NOMO-1 treated with dmso at 0.1 percent for 144 hours (cell line): ENCODE measurements at regions not wholly inside any gene's neighbourhood (a gene's known extent, or its start where the extent isn't known, plus 50 kb on each side); places are given as distances from the start of the nearest gene placed in this dataset.

Experiments used
- DNase-seq: peaks from one replicate; lab custom pipeline; 2025; ENCODE audit not compliant: unreplicated experiment; lab: John Stamatoyannopoulos, UW

DNA sequence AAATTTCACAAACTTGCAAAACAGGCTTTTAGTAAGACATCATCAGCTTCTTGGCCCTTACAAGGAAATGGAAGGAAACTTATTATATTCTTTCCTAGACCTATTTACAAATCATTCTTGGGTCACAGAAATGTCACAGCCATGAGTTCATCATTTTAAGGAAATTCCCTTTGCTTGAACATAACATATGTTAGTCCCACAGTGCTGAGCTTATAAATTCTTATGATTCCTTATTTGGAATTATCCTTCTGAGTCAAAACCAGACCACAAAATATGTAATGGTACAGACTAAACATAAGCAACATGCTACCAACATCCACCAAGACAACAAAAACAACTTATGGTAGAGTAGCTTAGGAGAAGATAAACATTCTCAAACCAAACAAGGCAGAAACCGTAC, 236.9 kb upstream of the CTSO start:
- DNase-seq = no peak

DNA sequence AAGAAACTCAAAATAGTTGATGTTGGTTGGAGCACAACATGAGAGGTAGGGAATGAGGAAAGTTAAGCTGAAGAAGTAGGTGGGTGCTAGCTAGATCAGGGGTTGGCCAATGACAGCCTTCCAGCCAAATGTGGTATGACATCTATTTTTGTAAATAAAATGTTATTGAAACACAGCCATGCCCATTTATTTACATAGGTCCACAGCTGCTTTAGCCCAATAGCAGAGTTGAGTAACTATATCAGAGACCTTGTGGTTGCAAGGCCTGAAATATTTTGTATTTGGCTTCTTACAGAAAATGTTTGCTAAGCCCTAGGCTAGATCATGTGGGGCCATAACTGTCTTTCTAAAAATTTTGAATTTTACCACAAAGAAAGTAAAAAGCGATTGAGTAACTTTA, 234.9 kb upstream of the CTSO start:
- no peak for DNase-seq

DNA sequence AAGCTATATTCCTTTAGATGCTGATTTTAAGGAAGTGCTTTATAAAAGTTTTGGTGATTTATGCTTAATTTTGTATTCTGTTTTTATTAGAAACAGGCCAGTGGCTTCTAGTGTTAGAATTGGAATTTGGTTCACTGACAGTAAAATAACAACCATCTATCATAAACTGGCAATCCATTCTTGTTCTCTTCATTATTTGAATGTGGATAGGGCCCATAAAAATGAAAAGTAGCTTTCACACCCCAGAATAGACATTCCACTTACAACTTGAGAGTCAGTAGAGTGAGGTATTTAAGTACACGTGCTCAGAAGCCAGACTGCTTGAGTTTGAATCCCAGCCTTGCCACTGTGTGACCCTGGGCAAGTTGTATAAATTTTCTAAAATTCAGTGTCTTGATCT, 232.4 kb upstream of the CTSO start:
- no peak for DNase-seq

DNA sequence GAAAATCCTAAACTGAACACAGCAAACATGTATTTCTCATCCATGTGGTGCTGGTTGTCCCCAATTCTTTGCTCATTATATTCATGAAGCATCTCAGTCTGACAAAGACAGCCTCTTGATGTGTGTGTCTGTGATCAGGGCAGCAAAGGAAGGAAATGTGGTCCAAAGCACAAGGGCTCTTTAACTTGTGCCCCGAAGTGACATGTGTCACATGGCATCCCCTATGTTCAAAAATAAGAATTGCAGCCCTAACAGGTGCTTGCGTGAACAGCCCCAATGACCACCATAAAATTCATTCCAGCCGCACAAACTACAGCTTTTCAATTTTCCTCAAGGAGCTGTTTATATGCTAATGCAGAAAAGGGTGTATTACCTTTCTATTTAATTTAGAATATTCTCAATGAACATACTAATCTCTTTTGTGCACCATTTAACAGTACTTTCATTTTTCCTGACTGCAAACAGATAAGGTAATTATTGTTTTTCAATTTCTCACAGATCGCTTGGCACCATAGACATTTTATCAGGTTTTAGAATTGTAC, 231.9 kb upstream of the CTSO start:
- DNase-seq = no peak

DNA sequence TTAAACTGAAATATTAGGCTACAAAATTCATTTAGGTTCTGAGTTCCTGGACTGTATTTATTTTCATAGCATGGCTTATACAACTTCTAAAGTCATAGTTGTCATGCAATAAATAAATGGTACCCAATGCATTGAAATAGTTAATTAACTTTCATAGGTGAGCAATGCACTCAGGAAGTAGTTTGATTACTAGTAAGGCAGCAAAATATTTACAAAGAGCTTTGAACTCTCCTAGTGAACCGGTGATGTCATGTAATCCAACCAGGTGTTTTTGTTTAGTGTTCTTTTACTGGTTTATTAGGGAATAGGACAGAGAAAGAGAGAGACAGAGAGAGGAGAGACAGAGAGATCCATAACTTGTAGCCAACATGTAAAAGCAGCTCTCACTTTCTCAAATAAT, 228.6 kb upstream of the CTSO start:
- no peak for DNase-seq

DNA sequence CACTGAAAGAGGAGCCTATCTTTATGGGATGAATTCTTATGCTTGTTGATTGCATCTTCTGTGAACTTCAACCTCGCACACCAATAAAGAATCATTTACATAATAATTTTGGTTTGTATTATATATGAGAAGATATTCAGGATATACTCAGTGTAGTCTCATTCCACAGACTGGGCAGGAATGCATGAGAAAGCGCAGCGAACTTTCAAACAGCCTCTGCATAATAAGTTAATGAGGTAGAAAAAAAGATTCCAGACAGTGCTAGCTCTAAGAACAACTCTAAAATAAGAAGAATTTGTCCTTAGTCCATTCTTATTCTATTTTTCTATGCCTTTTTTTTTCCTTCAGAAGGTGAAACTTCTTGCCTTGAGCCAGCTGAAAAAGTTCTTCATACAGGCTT, 224.3 kb upstream of the CTSO start:
- DNase-seq = no peak

DNA sequence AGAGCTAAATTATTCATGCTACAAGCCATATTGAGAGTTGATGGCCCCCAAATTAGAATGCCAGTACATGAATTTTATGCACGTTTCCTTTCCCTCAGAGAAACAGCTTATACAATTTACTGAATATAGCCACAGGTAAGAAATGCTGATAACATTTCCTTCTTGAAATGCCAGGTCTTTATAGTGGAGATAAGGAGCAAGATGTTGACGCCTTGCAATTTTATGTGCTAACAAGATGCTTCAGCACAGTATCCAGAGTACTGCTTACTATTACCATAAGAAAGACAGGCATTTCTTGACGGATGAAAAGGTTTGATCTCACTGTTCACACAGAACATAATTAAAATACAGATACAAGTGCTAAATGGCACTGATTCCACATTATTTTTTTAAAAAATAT, 223.2 kb upstream of the CTSO start:
- no peak for DNase-seq

DNA sequence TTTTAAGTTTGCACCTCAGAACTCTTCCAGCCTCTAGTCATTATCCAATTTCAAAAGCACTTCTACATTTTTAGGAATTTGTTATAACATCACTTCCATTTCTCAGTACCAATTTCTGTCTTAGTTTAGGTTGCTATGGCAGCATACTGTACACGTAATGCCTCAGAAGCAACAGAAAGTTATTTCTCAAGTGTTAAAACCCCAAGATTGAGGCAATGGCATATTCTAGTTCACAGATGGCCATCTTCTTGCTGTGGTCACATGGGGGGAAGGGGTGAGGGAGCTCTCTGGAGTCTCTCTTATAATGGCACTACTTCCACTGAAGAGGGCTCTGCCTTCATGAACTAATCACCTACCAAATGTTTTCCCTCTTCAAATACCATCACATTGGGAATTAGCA, 220.3 kb upstream of the CTSO start:
- no peak for DNase-seq

DNA sequence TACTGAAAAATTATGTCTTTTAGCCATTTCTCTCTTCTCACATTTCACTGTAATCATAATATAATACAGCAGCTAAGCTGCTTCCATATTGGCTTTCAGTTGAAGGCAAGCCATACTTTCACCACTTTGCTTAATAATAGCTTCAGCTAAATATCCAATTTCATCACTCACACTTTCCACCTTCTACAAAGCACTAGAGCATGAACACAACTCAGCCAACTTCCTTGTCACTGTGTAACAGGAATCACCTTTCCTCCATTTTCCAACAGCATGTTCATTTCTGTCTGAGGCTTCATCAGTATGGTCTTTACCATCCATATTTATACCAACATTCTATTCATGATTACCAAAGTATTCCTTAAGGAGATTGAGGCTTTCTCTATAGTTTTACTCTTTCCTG, 219.8 kb upstream of the CTSO start:
- no peak for DNase-seq

DNA sequence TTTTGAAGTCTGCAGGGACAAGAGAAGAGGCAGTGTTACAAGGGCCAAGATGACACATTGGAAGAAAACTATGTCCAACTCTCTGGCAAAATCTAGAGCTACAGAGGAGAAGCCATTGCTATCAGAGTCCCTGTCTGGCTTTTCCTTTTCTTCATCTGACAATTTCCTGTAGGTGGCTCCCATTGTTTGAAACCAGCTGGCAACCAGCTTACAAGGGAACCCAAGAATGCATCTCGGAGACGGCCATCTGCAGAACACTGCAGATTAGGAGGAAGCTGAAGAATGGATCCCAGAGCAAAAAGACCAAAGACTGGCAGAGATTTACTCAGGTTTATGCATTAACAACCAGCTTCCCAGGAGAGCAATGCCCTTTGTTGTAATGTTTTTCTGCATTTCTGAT, 216.2 kb upstream of the CTSO start:
- no peak for DNase-seq

DNA sequence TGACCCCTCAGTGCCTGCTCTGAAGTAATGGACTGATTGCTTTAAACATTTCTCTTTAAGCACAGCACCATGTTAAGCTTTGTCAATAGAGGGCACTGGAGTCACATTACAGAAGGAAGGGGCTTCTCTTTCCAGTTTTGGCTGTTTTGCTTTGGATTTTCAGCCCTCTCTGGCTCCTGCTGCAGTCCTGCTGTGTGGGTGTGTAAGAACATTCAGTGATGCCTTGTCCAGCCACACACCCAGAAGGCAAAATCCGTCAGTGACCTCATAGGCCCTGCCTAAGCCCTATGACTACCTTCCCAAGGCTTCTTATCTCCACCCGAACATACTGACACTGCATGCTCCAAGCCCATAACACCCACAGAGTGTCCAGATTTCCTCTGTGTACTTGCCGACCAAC, 215.3 kb upstream of the CTSO start:
- DNase-seq = no peak

DNA sequence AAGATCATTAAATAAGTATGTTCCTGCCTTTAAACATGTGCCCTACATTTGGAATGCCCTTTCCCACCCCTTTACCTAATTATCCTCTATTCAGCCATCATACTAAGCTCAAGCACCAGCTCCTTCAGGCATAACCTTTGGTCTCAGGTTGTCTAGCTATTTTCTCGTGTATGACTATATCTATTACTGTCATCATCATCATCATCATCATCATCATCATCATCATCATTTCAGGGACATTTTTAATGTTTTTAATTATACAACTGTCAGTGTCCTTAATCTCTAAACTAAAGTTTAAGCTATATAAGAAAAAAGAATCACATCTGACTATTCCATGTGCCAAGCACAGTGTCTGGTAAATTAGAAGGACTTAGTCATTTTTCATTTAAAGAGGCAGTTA, 214.6 kb upstream of the CTSO start:
- no peak for DNase-seq

DNA sequence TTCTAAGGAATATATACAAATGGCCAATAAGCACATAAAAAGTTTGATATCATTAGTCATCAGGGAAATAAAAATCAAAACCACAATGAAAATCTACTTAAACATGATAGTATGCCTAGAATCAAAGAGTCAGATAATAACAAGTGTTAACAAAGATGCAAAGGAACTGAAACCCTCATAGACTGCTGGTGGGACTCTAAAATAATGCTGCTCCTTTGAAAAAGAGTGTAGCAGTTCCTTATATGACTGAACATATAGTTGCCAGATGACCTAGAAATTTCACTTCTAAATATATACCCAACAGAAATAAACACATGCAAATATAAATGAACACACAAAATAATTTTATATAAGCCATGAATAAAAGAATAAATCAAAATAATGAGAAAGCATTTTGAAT, 205.1 kb upstream of the CTSO start:
- no peak for DNase-seq

DNA sequence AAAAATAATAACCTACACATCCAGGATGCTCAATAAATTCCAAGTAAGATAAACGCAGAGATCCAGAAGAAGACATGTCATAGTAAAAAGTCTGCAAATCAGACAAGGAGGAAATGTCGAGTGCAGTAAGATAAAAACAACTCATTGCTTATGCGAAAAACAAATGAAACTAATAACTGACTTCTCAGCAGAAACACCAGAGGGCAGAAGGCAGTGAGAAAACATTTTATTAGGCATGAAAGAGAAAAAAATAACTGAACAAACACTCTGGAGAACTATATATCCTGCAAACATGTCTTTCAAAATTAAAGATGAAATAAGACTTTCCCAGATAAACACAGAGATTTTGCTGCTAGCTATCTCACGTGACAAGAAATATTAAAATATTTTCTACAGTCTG, 201.3 kb upstream of the CTSO start:
- DNase-seq = no peak

DNA sequence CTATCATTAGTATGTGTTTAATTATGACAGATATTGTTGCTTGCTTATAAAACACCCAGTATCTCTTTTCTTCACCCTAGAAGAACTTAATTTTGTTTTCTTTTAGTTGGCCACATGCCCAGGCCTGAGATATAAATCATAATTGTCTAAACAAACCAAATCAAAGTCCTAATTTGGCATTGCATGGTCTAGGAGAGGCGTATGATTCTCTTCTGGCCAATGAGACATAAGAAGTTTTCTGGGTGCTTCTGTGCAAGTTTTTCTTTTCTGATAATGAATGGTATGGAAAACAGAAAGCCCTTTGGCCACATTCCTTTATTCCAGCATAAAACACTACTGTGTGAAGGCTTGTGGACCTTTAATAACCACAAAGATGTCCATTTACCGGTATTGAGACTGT, 192.9 kb upstream of the CTSO start:
- no peak for DNase-seq

DNA sequence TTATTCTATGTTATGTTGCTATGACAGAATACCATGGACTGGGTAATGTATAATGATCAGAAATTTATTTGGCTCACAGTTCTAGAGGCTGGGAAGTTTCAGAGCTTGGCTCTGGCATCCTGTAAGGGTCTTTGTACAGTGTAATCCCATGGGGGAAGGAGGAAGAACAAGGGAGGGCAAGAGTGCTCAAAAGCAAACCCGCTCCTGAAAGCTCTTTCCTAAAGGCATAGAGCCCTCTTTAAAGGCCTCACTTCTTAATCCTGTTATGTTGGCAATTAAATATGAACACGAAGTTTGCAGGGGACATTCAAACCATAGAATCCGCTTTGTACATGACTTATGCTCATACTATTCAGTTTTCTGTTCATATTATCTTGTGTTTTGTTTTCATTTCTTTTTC, 191.3 kb upstream of the CTSO start:
- DNase-seq = no peak

DNA sequence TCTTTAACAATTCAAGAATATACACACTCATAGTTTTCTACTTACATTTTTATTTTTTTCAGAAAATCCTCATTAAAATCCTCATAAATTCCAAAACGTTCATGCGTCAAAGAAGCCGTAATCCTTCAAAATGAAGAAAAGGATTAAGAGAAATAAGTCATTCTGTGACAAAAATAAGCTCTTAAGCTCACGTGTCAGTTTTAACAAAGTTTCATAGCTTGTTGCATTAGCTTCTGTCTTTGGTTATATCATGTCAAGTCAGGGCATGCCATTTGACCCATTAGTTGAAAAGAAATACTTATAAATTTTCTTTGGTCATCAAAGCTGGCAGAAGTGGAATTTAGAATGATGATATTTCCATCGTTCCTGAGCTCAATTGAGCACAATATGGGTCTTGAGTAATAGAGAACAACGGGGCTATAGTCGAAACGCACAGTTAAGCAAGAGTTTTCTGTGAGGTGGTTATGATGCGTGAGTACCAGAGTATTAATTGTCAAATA, 185.2 kb upstream of the CTSO start:
- no peak for DNase-seq

DNA sequence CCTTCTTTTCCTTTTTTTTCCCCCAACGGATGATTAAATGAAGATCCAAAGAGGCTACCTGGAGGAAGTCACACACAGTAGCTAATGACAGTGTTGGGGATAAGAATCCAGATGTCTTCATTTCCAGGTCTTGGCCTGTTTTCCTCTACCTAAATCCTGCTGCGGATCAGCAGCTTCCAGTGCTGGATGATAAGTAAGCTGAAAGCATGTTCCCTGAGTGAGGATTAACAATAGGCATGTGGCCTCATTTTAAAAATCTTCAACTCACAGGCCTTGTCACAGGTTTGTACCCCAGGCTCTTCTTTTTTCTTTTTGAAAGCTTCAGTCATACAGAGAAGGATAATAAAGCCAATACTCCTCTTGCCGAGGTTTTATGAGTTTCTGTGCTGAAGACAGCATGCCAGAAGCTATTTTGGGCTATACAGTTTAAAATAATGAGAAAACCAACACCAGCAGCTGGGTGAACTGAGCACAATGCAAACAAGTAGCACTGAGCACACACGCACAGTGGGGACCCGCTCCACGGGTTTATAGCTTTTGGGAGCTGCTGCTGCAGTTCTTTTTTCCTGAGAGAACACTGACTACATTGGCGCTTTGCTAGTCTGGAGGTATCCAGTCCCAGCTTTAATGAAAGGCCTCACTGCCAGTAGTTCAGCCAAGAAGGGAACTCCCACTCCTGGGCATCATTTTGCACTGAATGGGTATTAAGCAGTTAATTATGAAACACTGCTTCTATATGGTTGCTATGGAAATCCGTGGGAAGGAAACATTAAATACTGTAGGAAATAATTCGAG, 184.2 kb upstream of the CTSO start:
- DNase-seq = no peak

DNA sequence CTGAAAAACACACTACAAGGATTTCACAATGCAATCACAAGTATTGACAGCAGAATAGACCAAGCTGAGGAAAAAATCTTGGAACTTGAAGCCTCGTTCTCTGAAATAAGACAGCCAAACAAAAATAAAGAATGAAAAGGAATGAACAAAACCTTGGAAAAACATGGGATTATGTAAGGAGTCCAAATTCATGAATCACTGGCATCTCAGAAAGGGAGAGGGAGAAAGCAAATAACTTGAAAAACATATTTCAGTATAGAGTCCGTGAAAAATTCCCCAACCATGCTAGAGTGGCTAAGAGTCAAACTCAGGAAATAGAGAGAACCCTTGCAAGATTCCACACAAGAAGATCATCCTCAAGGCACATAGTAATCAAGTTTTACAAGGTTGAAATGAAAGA, 178.5 kb upstream of the CTSO start:
- DNase-seq = no peak

DNA sequence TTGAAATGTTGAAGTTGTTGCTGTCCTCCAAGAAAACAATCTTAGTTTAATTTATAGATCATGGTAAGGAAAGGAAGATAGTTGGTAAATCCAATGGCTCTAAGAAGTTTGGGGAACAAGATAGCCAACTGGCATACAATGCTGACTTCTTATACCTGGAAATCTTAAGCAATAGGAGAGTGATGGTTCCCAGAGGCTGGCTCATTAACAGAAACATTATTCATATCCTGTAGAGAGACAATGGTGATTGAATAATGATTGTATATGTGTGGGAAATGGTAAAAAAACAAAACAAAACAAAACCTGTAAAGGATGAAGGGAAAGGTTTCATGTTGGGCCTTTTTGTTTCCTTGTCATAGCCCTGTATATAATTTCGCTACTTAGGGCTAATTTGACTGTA, 174.9 kb upstream of the CTSO start:
- no peak for DNase-seq

DNA sequence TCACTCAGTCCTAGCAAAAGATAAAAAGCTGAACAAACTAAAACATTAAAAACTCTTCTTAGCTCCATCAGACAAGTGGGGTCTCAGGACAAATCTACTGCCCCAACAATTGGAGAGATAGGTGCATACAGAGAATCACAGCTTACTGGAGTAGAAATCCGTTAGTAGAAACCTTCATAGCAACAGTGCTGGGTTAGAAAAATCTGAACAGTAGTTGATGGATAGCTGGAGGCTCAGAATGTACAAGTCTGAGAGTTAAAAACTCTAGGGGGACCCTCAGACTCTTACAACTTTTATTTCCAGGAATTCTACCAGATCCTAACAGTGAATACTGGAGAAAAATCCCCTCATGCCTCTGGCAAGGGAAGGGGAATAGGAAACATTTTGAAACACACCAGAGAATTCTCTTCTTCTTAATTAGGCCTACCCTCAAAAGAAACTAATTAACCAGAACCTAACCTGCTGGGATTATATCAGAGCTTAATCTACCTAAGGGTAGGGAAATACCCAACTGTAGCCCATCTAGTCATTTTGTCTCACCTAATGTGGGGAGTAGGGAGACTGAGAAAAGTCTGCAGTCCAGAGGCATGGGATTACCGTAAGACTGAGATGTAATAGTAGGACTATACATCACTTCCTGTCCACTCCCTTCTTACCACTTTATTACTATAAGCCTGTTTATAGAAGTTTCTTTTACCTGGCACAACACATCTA, 165.0 kb upstream of the CTSO start:
- no peak for DNase-seq

DNA sequence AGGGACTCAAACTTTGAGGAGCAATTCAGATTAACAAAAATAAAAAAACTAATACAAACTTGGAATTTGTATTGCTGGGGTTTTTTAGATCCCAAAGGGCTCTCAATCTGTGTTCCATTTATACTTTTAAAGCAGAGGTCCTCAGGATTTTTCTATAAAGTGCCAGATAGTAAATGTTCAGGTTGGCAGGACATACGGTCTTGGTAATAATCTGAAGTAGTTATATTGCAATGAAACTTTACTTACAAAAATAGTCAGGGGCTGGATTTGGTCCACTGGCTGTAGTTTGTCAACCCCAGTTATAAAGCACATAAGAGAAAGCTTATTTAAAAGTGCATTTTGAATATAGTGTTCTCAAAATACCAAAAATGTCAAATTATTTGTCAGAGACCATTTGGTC, 164.1 kb upstream of the CTSO start:
- no peak for DNase-seq
